ENCODE measurements at regions not wholly inside any gene's neighbourhood (a gene's known extent, or its start where the extent isn't known, plus 50 kb on each side); places are given as distances from the start of the nearest gene placed in this dataset.

DNA sequence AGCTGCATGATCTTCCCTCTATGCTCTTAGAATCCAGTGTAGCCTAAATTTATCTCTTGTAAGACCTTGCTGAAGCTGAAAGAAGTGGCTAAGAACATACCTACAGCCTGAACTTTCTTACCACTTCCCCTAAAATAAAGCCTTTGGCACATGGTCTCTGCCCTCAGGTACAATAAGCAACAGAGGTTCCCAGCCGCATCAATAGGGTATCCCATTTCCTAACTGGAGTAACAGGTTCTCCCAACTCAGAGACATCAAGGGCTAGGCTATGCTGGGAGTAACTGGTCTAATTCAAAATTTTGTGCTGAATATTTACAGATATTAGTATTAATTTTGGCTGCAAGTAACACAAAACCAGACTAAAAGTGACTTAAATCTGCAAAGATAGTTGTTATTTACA lies 335.8 kb upstream of the TRPC7 start:
- no peak for DNase-seq (ENCODE audit: low read depth in 2 of 3, low spot score in 2 of 3)

DNA sequence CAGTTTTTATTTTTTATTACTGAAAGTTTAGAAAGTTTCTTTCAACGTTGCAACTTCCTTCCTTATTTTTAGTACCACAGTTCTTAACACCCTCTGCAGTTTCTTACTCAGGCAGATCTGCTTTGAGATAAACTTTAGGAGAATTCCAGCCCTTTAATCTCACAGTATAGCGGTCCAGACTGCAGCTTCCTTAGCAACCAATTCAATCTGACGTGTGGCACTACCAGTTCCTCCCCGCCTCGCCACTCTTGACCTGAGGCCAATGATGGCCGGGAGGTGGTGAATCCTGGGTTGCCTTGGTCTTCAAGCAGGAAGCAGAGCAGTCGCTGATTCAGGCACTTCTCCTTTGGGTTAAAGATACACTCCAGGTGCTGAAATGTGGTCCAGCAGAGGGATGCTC lies 334.3 kb upstream of the TRPC7 start:
- peak in 2 of 3 donors; percentile 53 to 83 for DNase-seq (ENCODE audit: low read depth in 2 of 3, low spot score in 2 of 3)

DNA sequence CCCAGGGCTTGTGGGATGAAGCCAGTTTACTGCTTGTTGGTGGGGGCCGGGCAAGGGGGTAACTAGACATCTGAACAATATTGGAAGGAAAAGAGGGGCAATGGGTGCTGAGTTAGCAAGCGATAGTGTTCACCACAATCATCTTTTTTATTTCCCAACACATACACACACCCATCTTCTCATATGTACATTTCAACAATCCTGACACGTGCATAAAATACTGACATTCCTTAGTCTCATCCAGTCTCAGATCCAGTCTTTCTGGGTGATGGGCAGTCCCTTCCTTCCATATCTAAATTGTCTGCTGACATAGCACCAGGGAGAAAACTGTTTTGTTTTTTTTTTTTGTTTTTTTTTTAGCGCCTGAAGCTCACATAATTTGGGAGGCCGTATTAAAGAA lies 333.6 kb upstream of the TRPC7 start:
- DNase-seq (ENCODE audit: low read depth in 2 of 3, low spot score in 2 of 3), result no peak

DNA sequence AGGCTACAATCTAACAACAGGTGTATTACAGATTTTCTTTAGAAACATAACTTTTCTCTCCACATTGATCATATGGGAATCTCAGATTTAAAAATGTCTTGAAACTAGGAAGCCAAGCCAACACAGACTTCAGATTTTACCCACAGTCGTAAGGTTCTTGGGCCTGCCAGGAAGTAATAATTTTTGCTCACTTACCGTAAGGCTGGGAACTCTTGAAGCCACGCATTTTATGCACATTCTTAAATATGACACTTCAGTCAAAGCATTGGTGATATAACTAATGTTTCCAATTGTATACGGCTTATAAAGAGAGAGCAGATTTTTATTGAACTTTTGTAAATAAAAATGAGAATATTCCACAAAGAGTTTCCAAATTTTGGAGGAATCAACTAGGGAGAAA lies 328.9 kb upstream of the TRPC7 start:
- no peak for DNase-seq (ENCODE audit: low read depth in 2 of 3, low spot score in 2 of 3)

DNA sequence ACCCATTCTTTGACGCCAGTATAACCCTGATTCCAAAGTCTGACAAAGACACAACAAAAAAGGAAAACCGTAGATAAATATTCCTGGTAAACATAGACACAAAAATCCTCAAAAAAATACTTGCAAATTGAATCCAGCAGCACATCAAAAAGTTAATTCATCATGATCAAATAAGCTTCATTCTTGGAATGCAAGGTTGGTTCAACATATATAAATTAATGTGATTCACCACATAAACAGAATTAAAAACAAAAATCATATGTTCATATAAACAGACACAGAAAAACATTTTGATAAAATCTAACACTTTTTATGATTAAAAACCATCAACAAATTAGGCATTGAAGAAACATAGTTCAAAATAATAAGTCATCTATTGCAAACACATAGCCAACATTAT lies 324.2 kb upstream of the TRPC7 start:
- DNase-seq (ENCODE audit: low read depth in 2 of 3, low spot score in 2 of 3), result peak in 1 of 3 donors; percentile 36

DNA sequence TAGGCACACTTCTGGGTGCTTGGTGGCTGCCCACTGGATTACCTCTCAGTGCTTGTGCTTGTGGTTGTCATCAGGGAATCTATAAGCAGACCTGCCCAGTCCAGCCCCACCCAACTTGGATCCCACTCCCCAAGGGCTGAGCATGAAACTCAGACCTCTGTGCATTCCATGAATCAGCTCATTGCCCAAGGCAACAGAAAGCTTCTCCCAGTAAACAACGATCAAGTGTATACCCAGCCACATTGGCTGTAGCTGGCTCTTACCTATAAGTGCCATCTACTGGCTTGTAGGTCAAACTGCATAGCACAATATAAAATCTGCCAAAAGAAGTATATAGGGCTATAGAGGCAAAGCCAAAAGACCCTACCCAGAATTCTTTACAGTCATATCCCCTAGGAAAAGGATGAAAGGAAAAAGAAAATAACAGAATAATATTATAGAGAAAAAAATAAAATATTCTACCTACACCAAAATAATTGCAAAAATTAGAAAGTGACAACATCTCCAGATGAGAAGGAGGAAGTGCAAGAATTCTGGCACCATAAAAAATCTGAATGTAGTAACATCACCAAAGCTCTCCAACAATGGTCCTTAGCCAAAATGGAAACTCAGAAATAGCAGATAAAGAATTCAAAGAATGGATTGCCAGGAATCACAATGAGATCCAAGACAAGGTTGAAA lies 321.0 kb upstream of the TRPC7 start:
- peak in 1 of 3 donors; percentile 35 for DNase-seq (ENCODE audit: low read depth in 2 of 3, low spot score in 2 of 3)

DNA sequence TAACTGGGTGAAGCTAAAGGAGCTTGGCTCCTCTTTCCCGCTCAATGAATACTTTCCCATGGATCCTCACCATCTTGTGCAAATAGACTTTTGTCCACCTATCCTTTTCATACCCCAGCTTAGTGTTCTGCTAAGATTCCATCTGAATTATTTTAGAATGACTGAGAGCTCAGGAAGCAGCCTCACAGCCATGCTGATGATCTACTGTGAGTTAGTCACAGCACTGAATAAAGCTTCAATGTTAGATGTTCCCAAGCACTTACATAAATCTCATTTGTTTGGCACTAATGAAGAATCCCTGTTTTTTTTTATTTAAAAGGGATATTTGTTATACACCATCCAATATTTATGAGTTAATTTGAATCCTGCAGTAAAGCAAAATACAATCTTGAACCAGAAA lies 317.6 kb upstream of the TRPC7 start:
- DNase-seq (ENCODE audit: low read depth in 2 of 3, low spot score in 2 of 3), result no peak

DNA sequence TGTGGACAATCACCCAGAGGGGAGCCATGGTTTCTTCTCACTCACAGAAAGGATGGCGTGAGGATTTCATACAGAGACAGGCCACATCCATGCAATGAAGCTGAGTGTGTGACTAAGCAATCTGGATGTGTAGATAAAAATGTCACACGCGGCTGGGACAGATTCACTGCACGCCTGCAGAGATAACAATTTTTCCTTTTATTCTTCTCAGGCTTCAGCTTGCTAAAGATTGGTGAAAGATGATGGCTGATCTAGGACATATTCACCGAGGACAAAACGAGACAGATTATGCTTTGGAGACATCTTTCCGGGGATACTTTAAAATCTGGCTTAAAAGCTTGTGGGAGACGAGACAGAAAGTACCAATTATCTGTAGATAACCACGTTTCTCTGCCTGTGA lies 313.9 kb upstream of the TRPC7 start:
- DNase-seq (ENCODE audit: low read depth in 2 of 3, low spot score in 2 of 3), result peak in 2 of 3 donors; percentile 29 to 55

DNA sequence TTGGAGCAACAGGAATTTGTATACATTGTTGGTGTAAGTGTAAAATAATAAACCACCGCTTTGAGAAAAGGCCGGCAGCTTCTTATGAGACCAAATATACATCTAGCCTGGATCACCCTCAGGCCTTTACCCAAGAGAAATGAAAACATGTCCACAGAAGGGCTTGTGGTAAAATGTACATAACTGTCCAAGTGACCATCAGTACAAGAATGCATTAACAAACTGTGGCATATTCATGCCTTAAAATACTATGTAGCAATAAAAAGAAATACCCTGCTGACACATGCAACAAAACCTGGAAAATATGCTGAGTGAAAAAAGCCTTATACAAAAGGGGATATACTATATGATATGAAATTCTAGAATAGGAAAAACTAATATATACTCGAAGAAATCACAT lies 311.9 kb upstream of the TRPC7 start:
- DNase-seq (ENCODE audit: low read depth in 2 of 3, low spot score in 2 of 3), result no peak

DNA sequence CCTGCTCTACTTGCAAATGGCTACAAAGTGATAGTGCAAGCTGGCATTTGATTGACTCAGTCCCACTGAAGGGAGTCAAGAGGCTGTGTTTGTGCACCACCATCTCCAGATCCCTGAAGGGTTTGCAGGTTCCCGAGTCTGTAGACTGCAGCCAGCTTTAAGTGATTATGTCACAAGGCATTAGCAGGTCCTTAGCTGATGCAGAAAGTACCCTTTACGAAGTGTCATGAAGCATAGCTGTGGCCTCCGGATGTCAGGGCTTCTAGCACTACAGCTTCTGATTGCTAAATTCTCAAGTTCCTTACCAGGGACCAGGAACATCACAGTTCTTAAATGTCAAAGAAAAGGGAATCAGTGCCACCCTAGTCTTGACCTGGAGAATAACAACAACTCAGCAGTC lies 311.3 kb upstream of the TRPC7 start:
- no peak for DNase-seq (ENCODE audit: low read depth in 2 of 3, low spot score in 2 of 3)

DNA sequence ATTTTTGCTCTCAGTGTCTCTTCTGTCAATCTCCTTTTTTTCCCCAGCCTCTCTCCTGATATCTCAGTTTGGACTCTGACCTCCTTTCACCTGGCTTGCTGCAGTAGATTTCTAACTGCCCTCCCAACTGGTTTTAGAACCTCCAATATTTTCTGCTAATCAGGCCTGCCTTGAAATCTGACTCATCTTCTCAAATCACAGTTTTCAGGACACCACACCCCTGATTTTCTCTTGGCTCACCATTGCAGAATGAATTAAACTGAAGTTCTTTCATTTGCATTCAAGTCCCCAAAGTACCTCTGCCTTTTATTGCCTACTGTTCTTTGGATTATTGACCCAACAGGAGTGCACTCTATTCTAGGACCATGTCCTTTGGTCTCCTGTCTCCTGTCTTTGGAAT lies 310.4 kb upstream of the TRPC7 start:
- no peak for DNase-seq (ENCODE audit: low read depth in 2 of 3, low spot score in 2 of 3)

DNA sequence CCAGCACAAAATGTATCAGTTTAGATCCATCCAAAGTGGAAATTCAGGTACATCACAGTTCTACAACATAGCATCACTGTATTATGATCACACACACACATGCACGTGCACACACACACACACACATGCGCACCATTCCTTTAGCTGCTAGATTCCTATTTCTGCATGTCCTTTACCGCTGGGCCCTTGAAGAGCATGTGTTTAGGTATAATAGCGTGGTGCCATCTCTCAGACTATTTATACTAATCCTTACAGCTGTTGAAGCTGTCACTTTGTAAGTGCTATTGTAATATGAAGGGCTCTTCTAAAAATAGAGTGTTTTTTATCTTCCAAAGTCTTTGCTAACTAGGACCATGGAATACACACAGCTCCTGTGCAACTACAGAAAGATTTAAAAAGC lies 308.8 kb upstream of the TRPC7 start:
- DNase-seq (ENCODE audit: low read depth in 2 of 3, low spot score in 2 of 3), result no peak

DNA sequence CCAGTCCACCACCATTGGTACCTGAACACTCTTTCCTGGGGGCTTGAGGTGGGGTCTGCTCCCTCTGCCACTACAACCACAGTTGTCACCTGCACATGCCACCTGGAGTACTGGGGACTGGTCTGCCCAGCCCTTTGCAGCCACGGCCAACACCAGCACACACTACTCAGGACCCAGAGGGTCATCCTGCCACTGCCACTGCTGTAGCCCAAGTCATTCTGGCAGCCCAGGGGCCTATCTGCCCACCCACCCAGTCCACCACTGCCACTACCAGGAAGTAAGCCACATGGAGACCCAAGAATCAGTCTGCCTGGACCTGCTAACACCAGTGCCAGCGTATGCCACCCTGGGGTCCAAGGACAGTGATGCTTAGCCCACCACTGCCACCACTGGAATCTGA lies 302.4 kb upstream of the TRPC7 start:
- DNase-seq (ENCODE audit: low read depth in 2 of 3, low spot score in 2 of 3), result no peak

DNA sequence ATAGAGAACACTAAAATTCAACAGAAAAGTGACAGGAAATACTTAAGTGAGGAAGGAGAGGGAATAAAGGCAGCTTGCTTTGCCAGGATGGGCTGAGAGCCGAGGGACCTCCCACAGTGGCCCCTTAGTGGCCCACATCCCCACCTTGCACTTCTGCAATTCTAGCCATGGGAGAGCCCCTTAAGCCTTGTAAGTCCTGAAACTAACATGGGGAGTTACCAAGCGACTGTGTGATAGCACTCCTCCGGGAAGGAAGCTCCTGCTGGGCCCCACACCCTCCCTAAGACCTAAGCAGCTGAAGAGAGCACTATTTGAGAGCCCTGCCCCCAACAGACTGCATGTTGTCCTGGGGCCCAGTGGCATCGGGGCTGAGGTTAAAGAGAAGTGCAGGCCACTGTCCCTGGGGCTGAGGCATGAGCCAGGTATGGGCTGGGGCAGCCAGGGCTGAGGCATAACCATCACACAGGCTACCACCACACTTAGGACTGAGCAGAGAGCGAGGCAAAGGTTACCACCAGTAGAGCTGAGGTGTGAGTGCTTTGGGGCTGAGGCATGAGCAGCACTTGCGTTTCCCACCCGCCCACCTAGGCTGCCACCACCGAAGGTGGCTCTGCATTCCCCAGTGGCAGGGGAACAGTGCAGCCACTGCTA lies 301.8 kb upstream of the TRPC7 start:
- no peak for DNase-seq (ENCODE audit: low read depth in 2 of 3, low spot score in 2 of 3)

DNA sequence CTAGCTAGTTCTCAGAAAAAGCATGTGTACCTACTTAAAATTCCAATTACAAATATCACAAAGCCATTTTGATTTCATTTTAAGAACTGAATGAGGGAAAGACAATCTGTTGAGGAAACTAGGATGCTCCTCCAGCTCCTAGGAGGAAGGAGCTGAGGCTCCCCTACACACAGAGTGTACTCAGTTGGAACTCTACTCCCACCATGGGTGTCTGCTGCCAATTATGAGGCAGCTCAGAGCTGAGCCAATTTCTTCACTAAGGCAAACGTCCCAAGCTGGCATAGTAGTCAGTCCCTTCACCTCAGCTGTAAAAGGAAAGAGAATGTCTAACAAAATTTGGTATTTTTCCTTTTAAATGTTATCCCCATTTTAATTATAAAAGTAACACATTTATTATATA lies 300.0 kb upstream of the TRPC7 start:
- DNase-seq (ENCODE audit: low read depth in 2 of 3, low spot score in 2 of 3), result no peak

DNA sequence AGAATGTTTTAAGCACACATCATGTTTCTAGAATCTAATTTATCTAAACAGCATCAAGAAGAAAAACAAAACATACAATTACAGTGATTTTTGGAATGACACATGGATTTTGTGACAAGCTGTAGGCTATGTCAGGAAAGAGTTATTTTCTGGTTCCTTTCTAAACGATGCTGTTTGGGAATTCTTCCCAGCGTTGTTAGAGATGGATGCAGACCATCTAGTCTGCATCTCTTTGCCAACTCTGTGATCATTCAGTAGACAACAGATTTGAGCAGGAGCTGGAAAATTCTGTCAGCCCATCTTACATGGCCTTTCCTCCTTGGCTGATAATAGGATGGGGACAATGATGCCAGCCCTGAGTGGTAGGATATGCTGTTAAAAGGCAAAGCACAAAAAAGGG lies 295.7 kb upstream of the TRPC7 start:
- no peak for DNase-seq (ENCODE audit: low read depth in 2 of 3, low spot score in 2 of 3)

DNA sequence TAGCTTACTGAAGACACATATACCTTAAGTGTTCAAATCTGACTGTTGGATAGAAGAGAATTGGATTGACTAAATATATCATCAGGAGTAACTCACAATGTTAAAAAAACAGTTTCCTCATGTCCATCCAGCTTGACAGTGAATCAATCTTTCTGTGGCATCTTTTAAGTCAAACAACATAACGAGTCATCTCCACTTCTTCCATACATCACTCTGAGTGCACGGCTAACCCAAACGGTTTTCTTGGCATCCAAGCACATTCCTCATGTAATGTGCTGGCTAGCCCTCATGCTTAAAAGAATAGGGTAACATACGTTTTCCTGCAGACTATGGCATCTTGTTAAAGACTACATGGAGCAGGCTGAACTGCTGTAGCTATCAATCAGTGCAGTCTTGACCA lies 291.5 kb upstream of the TRPC7 start:
- DNase-seq (ENCODE audit: low read depth in 2 of 3, low spot score in 2 of 3), result no peak

DNA sequence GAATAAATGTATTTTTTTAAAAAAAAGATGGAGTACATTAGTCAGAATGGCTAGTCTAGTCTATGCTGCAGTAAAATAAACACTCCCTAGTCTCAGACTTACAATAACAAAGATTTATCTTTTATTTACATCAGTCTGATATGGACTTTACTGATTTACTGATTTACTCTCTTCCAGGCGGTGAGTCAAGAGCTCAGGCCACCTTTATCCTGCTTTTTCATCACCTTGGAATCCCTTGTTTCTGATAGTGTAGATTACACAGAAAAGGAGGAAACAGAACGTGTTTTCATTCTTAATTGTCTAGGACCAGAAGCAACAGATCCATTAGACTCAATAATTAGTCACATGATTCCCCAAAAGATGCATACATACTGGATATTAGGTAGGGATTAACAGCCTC lies 290.1 kb upstream of the TRPC7 start:
- no peak for DNase-seq (ENCODE audit: low read depth in 2 of 3, low spot score in 2 of 3)

DNA sequence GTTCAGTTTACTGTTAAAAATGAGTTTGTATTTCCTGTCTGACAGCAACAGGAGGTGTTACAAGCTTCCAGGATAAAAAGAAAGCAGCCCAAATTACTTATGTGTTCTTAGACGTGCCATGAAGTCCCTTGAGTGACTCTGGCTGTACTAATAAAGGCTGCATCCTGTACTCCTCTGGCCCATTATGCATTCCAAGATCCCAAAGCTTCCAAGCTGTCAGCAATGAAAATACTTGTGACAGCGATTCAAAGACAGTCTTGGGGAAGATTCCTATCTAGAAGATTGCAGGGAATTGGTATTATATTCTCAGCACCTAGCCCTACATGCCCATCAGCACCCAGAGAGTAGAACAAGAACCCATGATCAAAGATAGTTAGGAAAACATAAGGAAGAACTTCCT lies 281.6 kb upstream of the TRPC7 start:
- DNase-seq (ENCODE audit: low read depth in 2 of 3, low spot score in 2 of 3), result no peak

DNA sequence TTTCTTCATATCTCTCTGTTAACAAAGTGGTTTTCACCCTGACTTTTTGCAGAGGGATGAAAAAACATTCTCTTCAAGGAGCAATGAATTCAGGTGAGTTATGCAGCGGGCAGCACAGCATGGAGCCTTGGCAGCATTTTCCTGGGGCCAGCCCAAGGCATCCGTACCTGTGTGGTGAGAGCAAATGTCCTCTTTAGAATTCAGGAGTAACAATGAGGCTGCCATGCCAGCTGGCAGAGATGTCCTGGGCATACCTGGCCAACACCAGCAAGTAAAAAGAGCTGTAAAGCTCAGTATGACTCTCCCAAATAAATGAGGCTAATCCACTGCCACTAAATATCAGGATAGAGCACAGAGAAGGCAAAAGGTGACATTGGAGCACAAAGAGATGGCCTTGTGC lies 277.6 kb upstream of the TRPC7 start:
- no peak for DNase-seq (ENCODE audit: low read depth in 2 of 3, low spot score in 2 of 3)

DNA sequence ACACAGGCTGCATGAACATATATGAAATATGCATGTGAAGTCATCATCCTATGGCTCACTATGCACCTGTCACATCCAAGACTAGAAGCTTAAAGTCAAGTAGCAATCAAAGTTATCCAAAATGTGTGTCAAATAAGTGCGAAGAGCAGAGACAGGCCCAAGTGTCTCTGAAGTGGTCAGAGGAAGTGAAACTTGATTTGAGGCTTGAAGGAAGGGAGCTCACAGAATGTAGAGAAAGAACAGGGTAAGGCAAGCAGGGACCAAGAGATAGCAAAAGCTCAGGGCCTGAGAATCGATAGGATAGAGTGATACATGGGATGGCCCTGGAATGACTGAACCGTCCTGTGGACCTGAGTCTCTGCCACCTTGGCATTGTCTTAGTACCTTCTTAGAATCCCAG lies 274.3 kb upstream of the TRPC7 start:
- DNase-seq (ENCODE audit: low read depth in 2 of 3, low spot score in 2 of 3), result no peak

DNA sequence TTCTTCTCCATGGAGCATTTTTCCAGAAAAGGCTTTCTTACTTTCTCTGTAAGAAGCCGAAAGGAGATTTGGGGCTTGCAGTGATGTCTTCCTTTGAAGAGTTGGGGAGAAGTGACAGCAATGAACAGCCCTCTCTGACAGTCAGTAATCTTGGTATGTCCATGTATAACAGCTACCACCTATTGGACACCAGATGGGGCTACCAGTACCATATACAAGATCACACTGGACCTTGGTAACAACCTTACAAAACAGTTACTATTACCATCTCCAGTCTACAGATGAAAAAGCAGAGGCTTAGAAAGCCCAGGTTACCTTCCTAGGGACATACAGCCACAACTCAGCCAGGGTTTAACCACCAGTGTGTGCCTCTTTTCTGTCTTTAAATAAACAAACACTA lies 272.7 kb upstream of the TRPC7 start:
- DNase-seq (ENCODE audit: low read depth in 2 of 3, low spot score in 2 of 3), result no peak

DNA sequence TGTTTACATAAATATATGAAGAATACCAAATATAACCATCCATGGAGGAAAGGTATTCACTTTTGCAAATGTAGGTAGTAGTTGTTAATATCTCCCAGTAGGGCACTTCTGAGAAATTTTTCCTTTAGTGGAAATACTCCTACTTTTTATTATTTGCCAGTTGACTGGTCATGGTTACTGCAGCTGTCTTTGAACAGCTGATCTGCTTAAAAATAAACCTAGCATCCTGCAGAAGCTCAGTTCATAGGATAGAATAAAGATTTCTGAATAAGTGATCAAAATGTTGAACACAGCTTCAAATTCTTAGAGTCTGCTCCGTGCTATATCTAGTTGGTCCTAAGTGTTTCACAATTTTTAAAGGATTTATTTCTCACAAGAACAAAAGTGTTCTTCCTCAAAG lies 270.7 kb upstream of the TRPC7 start:
- no peak for DNase-seq (ENCODE audit: low read depth in 2 of 3, low spot score in 2 of 3)

Measured in hematopoietic multipotent progenitor cell (in vitro differentiated cells).